HUDEP-2 (cell line): ENCODE measurements at regions not wholly inside any gene's neighbourhood (a gene's known extent, or its start where the extent isn't known, plus 50 kb on each side); places are given as distances from the start of the nearest gene placed in this dataset.

Source experiments
- DNase-seq, 76 experiments: peaks; one replicate each; lab custom pipeline; 2025; ENCODE audit not compliant: unreplicated experiment in 76 of 76; lab: John Stamatoyannopoulos, UW

- DNase-seq, result no peak
Observed at GRCh38 chr22:48713272-48714205, 1114.1 kb downstream of the BRD1 start.

GRCh38 chr22:48712558-48713271, 1115.0 kb downstream of the BRD1 start:
- DNase-seq, result no peak

- no peak for DNase-seq
Observed at GRCh38 chr22:48711669-48712068, 1116.0 kb downstream of the BRD1 start.

- no peak for DNase-seq
Observed at GRCh38 chr22:48711031-48711431, 1116.6 kb downstream of the BRD1 start.

GRCh38 chr22:48710410-48710809, 1117.3 kb downstream of the BRD1 start:
- DNase-seq, result no peak

- no peak for DNase-seq
Observed at GRCh38 chr22:48709976-48710375, 1117.7 kb downstream of the BRD1 start.

GRCh38 chr22:48709453-48709852, 1118.2 kb downstream of the BRD1 start:
- no peak for DNase-seq

- DNase-seq, result no peak
Observed at GRCh38 chr22:48708558-48709245, 1119.0 kb downstream of the BRD1 start.

- no peak for DNase-seq
Observed at GRCh38 chr22:48707763-48708557, 1119.7 kb downstream of the BRD1 start.

- DNase-seq, result no peak
Observed at GRCh38 chr22:48706934-48707762, 1120.5 kb downstream of the BRD1 start.

GRCh38 chr22:48705917-48706605, 1121.6 kb downstream of the BRD1 start:
- no peak for DNase-seq

GRCh38 chr22:48705159-48705916, 1122.3 kb downstream of the BRD1 start:
- DNase-seq, result no peak

GRCh38 chr22:48704335-48704734, 1123.3 kb downstream of the BRD1 start:
- no peak for DNase-seq

- no peak for DNase-seq
Observed at GRCh38 chr22:48703265-48703941, 1124.3 kb downstream of the BRD1 start.

GRCh38 chr22:48702573-48703264, 1125.0 kb downstream of the BRD1 start:
- no peak for DNase-seq

GRCh38 chr22:48701296-48702030, 1126.2 kb downstream of the BRD1 start:
- no peak for DNase-seq
